NCI-H146 (cell line): ENCODE measurements at regions not wholly inside any gene's neighbourhood (a gene's known extent, or its start where the extent isn't known, plus 50 kb on each side); places are given as distances from the start of the nearest gene placed in this dataset.

Experiments
- DNase-seq: peaks from one replicate; lab custom pipeline; 2025; lab: John Stamatoyannopoulos, UW

DNA sequence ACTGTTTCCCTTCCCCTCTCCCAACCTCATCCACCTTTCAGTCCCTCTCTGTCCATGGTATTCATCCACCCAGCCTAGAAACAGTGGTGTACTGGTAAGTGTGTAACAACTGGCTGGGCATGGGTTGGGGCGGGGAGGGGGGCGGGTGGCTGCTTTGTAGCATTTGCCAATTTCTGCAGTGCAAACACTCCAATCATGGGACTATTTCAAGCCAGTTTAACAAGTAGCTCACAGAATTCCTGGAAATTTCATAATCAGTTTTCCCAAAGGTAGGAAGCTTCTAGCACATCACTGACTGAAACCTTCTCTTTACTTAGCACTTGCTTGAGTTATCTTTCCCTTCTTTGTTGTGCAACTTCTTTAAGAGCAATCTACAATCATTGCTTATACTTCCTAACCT lies 100.8 kb upstream of the WASF3 start:
- no peak for DNase-seq

DNA sequence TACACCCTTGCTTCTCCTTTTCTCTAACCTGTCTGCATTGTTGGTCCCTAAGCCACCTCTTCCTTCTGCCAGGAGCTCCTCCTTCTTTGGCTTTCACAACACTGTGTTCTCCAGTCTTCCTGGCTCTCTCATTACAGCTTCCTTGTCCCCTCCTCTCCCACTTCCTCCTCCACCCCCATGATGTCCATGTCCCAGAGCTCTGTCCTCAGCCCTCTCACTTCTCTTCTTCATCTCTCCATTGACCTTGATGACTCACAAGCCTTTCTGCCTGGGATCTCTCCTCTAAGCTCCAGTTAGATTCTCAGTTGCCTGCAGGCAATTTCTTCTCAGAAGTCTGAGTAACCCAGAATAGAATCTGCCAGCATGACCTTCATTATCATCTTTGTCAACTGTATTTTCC lies 100.3 kb upstream of the WASF3 start:
- no peak for DNase-seq

DNA sequence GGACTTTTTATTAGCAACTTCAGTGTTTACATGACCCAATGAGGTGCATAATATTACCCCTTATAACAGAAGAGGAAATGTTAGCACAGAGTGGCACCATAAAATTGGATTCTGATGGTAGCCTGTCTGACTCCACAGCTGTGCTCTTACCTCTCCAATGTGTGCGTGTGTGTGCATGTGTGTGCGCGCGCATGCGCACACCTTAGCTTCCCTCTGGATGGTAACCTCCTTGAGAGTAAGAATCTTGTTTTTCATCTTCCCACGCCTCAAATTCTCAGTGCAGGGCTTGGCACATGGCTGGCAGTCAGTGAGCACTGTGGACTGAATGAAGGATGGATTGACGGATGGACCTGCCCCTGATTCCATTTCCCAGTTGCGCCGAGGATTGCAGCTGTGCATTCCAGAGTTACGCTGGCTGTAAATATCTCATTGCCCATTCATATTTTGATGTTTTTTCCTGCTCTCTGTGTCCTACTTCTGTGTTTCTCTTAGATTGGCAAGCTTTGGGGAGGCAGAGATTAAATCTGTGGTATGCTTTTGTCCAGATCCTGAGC lies 99.2 kb upstream of the WASF3 start:
- no peak for DNase-seq

DNA sequence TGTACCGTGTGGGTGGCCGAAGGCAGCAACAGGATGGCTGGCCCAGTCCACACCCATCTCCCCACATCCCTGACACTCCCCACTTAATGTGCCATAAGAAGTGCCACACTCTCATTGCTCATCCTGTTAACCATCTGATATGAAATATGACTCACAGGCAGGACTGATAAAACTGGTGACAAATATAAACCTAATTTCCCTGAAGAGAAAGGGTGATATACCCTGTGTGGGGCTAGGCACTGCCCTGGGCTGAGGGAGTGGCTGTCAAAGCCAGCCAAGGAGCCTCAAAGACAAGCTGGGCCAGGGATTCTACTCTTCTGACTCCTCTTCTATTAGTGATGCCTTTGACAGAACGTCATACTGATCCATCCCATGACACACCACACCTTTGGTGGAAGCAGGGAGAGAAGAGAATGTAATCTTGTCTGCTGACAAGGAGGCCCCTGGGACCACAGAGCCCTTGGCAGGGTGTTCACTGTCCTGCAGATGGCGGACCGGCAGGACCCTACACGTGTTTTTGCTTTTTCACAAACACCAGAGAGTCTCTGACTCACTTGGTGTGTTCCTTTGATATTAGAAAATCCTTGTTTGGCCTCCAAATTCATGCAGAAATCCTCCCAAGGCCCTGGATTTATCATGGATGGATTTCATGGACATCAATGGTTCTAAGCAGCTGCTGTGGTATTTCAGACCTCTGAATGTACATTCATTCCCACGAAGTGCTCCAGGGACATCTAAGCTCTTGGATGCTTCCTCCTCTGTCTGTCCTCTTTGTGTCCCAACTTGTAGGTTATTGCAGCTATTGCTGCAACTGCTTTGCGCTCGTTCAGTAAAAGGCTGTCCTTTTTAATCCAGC lies 98.0 kb upstream of the WASF3 start:
- no peak for DNase-seq

DNA sequence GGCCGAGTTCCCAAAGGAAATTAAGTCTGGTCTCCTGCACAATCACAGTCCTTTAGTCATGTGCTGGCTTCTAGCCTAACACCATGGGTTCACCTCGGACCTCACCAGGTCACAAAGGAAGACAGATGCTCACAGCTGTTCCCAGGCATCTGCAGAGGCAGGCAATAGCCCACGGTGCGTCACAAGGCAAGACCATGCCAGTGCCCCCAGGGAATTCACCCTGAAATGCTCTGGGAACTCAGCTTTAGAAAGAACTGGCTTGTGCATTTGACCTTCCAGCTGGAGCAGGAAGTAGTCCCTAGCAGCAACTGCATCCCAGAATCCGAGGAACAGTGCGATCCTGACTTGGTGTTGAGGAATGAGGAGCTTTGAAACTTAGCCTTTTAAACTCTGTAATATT lies 96.8 kb upstream of the WASF3 start:
- no peak for DNase-seq

DNA sequence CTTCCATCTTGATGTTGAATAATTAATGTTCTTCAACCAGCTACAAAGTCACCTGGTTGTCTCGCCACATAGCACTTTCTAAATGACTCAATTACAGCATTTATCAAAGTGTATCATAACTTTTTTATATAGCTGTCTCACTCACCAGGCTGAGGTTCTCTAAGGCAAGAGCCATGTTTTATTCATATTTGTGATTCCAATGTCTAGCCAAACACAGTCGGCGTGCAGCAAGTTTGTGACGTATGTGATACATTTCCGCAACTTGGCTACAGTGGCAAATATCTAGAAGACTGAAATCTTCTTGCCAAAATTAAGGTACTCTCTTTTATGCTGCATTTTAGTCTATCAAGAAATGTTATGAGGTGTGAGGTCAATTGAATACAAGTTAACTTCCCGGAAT lies 94.2 kb upstream of the WASF3 start:
- no peak for DNase-seq

DNA sequence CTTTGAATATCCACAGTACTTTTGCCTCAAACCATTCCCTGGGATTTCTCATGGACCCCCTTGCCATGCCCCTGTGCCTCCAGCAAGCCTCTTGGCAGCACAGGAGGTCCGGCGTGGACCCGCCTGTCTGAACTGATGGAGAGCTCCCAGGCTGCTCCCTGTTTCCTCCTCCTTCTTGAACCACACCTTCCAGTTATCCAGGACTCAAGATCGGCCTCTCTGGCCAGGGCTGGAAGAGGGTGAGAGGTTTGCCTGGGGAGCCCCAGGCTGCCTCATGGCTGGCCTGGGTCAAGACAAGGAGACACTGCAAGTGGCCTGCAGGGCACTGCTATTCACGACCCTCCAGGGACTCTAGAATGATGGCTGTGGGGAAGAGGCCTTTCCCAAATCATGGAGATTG lies 93.6 kb upstream of the WASF3 start:
- no peak for DNase-seq

DNA sequence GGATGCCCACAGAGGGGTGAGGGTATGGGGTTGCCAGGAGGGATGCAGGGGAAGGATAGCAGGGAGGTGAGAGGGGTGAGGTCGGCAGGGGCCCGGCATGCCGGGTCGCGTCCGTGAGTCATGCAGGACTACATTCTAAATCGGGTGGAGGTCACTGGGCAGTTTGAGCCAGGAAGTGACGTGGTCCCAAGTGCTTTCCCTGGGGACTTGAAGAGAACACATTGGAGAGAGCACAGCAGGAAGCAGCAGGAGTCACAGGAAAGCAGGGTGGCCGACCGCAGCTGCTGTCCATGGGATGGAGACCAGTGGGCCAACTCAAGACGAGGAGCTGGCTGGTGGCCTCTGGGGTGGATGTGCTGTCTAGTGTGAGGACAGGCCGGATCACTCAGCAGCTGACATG lies 92.0 kb upstream of the WASF3 start:
- no peak for DNase-seq

DNA sequence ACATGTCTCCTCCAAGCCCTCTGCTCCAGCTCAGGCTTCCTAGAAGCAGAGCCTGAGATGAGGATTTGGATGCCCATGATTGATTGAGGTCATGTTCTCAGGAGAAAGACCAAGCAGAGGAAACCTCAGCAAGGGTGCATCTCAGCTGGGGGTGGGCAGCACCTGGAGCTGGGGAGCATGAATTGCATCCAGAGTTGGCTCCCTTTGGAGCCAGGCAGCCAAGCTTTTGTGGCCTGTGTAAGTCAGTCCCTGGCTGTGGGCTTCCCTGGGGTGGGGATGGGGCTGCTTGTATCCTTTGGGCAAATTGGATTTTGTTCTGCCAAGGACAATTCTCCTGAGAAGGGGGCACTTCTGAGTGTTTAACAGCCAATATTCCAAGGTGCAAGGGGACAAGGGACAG lies 91.5 kb upstream of the WASF3 start:
- no peak for DNase-seq

DNA sequence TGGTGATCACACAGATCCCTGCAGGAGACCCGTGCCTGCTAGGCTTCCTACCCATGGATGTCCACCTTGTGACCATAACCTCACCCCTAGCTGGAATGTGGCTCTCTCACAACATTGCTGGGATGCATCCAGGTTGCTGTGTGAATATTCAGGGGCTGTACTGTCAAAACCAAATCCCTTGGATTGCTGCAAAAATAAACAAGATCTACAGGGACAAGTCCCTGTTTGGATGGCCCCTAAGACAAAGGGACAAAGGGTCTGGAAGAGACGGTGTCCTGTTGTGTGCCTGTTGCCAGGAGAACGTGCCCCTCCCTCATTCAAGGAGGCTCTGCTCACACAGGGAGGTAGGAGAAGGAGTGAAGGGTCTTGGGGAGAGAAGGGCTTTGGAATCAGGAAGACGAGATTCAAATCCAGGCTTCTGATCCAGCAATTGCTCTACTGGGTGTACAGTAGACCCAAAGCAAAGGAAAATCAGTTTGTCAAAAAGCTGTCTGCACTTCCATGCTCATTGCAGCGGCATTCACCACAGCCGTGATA lies 89.2 kb upstream of the WASF3 start:
- peak; percentile 71 for DNase-seq

DNA sequence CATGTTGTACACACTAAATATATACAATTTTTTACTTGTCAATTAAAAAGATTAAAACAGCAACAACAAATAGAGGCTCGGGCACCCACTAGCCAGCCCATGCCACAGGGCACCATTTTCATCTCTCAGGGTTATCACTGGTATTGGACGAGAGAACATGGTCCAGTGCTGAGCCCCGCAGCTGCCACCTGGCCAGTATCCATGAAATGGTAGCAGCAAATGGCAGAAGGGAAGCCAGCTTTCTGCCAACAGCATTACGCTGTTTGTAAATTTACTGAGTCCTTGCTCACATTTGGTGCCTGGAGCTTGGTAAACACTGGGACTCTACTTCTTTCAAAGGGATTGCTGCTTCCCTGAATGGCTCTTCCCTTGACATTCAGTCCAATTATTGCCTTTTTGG lies 87.9 kb upstream of the WASF3 start:
- DNase-seq, result peak; percentile 53

DNA sequence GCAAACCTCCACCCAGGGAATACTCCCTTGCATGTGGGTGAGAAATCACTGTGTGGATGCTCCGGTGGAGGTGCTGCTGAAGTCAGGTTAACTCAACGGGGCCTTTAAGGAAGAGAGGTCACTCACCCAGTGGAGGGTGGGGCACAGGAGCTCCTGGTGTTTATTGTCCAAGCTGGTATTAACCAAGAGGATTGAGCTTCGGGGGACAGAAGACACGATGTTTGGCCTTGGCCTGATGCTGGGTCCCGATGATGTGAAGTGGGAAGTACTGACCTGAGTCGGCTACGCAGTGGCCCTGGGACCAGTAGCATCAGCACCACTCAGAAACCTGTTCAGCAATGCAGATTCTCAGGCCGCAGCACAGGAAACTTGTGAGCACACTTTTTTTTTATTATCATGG lies 85.7 kb upstream of the WASF3 start:
- DNase-seq, result no peak

DNA sequence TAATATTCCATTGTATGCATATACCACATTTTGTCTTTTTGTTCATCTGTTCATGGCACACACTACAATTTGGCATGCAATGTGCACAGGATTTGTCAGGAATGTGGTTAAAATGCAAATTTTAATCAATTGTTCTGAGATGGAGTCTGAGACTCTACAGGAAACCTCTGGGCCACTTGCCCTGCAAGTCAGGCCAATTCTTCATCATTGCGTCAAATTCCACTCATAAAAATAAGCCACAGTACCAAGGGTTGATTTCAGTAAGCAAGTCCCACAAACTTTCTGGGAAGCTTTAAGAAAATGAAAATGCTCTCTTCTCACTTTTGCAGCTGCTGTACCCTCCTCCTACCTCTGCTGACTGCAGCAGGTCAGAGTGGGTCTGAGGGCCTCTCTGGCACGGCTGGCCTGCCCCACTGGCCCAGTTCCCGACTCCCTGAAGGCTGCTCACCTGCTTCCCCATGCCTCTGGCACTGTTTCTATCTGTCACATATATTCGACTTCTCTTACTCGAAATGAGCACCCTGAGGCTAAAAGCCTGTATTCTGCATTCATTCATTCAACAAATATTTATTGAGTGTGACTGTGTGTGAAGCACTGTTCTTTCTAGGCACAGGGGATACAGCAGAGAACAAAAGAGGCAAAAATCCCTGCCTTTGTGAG lies 83.8 kb upstream of the WASF3 start:
- peak; percentile 85 for DNase-seq

DNA sequence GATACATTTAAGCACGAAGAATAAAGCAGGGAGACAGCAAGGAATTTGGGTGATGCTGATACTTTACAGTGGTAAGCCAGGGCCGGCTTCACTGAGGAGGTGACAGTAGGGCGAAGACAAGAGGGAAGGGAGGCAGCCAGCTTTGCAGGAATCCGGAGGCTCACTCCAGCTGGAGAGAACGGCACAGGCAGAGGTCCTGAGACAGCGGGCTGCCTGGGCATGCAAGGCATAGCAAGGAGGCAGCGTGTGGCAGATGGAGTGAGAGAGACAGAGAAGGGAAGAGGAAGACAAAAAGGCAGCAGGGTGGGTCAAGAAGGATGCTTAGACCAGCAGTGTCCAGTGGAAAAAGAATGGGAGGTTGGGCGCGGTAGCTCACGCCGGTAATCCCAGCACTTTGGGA lies 83.2 kb upstream of the WASF3 start:
- DNase-seq, result no peak

DNA sequence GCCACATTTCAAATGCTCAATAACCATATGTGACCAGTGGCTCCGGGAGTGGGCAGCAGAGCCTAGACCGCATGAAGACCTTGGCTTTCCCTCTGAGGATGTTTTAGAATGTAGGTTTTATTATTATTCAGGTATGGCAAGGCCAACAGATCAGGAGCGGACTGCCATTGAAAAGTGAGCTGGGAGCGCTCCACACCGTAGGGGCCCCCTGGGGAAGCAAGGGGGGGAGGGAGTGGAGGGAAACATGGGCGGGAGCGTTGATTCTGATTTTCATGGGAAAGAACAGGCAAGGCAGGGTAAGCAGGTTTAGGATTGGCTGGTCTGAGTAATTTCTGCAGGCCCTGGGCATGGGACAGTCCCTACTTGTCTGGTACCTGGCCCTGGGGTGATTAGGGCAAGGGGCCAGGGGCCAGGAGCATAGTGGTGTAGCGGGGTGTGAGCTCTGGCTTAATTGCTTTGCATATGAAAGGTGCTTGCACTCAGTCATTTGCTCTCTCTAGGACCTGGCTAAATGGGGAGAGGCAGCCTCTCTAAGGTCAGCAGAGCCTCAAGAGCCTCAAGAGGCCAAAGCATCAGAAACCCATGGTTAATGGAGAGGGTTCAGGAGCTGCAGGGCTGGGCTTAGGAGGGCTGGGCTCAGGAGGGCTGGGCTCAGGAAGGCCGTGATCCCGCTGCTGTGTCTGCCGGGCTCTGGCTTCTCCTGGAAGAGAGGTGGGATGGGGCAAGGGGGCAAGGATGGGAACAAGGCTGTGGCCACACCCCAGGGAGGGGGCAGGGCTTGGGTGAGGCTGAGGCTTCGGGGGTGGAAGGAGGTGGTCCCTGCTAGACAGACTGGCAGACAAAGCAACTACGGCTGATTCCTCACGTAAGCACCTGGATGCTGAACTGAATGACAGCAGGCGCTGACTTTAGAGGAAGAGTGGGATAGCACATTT lies 82.0 kb upstream of the WASF3 start:
- DNase-seq, result no peak

DNA sequence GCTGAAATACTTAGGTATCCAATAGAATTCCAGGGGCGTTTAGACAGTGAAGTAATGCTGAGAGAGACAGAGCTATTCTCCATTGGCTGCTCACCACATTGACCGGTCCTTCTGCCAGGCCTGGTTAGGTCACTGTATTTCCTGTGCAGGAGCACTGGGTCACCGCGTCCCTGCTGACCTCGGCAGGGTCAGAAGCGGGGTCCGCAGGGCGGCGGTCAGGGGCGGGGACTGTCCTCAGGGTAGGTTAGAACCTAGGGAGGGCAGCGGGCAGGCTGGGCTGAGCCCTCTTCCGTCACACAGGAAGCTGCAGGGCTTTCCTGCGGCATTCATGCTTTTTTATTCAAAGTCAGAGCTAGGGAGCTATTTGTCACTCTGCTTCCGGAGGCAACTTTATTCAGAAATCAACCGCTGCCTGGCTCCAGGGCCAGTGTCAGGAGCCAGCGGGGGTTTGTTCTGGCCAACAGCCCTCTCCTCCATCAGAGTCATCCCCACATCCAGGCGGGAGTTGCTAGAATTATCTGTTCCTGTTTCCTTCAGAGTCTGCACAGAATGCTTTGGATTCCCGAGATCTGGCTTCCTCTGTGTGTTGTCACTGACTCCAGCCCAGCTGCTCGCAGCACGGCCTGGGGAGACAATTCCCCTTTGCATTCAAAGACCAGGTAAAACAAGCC lies 81.2 kb upstream of the WASF3 start:
- no peak for DNase-seq

DNA sequence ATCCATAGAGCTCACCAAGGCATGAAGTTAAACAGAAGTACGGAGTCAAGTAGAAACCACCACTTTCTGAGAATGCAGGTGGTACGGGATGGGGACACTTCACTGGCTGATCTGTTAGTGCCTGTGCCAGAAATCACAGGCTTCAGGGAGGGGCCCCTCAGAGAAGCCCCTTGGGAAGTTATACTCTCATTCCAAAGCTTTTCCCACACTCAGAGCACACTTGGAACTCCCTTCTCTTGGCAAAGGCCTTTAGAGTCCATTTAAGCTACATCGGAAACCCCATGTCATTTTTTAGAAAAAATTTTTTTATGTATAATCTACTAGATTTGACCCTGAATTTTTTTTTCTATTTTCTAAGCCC lies 80.7 kb upstream of the WASF3 start:
- DNase-seq, result no peak

DNA sequence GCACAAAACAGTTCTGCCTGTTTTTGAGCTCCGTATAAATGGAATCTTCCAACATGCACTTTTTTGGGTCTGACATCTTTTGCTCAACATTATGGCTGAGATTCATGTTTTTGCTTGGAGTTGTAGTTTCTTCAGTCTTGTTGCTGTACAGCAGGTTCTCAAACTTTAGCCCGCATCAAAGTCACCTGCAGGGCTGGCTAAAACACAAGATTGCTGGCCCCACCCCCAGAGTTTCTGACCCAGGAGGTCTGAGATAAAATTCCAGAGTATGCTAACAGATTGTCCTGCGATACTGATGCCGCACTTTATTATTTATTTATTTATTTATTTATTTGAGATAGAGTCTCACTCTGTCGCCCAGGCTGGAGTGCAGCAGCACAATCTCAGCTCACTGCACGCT lies 79.8 kb upstream of the WASF3 start:
- no peak for DNase-seq

DNA sequence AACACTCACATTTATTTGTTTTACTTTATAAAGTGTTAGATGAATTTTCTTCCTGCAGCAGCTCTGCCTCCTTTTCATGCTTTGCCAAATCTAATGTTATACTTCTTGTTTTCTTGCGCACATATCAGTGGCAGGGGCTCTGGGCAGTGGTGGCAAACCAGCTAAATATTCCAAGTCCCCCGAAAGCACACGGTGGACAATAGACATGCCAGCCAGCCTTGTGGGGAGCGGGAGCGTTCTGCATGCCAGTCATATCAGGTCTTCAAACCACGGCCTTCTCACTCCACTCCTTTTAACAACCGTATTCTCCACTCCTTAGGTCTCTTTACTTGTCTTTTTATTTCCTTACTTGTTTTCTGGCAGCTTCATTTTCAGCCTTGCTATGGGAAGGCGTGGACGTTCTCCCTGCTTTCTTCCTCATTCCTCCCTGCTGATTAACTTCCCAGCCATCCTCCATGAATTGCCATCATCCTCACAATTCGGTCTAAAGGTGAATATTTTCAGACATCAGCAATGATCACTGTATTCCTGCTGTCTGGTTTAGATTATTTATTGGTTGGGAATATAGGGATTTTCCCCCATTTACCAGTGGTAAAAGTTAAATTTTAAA lies 77.1 kb upstream of the WASF3 start:
- DNase-seq, result no peak

DNA sequence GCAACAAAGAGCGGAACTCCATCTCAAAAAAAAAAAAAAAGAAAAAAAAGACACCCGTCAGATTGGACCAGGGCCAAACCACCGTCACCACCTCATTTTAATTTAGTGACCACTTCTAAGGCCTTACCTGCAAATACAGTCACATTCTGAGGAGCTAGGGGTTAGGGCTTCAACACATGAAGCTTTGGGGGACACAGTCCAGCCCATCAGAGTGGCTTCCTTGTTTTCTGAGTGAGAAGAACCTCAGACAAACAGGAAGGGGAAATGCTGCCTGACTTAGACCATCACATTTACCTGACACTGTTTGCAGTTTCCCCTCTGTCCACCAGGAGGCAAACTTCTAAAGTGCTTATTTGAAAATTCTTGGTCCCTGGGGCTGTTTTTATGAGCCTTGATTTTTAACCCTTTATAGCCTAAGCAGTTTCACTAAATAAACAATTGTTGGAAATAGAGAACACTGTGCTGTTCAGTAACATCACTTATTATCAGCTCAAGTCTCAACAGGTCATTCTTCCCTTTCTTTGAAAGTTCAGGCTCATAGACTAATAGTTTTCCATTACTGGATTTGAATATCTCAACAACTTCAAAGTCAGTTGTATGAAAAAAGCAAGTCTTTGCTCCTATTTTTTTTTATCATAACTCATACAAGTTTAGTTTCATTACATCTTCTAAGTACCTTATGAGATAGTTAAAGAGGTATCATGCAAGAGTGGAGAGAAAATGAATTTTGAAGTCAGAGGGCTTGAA lies 74.9 kb upstream of the WASF3 start:
- peak; percentile 66 for DNase-seq
